H1 (cell line): ENCODE measurements at regions not wholly inside any gene's neighbourhood (a gene's known extent, or its start where the extent isn't known, plus 50 kb on each side); places are given as distances from the start of the nearest gene placed in this dataset.
A peak's percentile ranks its signal among the peaks of the same experiment; 100 is the strongest.

Experiments used
- CTCF ChIA-PET: fragments of 300-600 bp; sonication (Branson Sonifier 250); formaldehyde crosslinking; loops from one replicate; lab custom pipeline; 2021; ENCODE audit not compliant: partially characterized antibody; lab: Charles Lee
- POLR2A ChIA-PET: fragments of 300-600 bp; sonication (Branson Sonifier 250); formaldehyde crosslinking; loops from one replicate; lab custom pipeline; 2021; ENCODE audit warnings: inconsistent platforms; ENCODE audit not compliant: partially characterized antibody; lab: Charles Lee
- DNase-seq, 2 experiments: peaks; one replicate each; pipeline versions ENCODE4 v3.0.0 to v3.0.0-alpha.2; 2010 to 2022; ENCODE audit warnings: low spot score in 2 of 2, low read depth in 1 of 2, mixed read lengths in 1 of 2
- FAIRE-seq: peaks from 2 replicates; lab custom pipeline; 2011; peaks lifted over from hg19 to GRCh38; lab: Jason Lieb, UNC
- H2AFZ ChIP-seq: 2 replicates; pipeline ENCODE4 v1.8.1; 2012; ENCODE audit warnings: low read length, inconsistent platforms
- H2AK5ac ChIP-seq: 2 replicates; pipeline ENCODE4 v1.6.1; 2013; ENCODE audit warnings: low read depth, low read length
- H2BK120ac ChIP-seq: replicated peaks from 2 replicates; pipeline ENCODE3; 2013; ENCODE audit warnings: low read depth, low read length, inconsistent platforms
- H2BK12ac ChIP-seq: 2 replicates; pipeline ENCODE4 v1.6.1; 2013; ENCODE audit warnings: low read depth, low read length
- H2BK15ac ChIP-seq: 2 replicates; pipeline ENCODE4 v1.6.1; 2013; ENCODE audit warnings: low read length
- H2BK20ac ChIP-seq: 2 replicates; pipeline ENCODE4 v1.6.1; 2013; ENCODE audit warnings: low read length
- H2BK5ac ChIP-seq: 2 replicates; pipeline ENCODE4 v1.6.1; 2013; ENCODE audit warnings: low read depth, low read length
- H3K14ac ChIP-seq: 2 replicates; pipeline ENCODE4 v1.6.1; 2013; ENCODE audit warnings: inconsistent platforms; ENCODE audit not compliant: insufficient read length
- H3K18ac ChIP-seq: 2 replicates; pipeline ENCODE4 v1.6.1; 2013; ENCODE audit warnings: low read length; ENCODE audit errors: extremely low read depth
- H3K23ac ChIP-seq: 2 replicates; pipeline ENCODE4 v1.6.1; 2013; ENCODE audit warnings: inconsistent platforms; ENCODE audit not compliant: insufficient read length
- H3K23me2 ChIP-seq: 2 replicates; pipeline ENCODE4 v1.6.1; 2013; ENCODE audit warnings: low read depth, low read length
- H3K27ac ChIP-seq: 2 replicates; pipeline ENCODE4 v1.6.1; 2011; ENCODE audit warnings: low read depth, low read length, inconsistent platforms
- H3K27me3 ChIP-seq, 4 experiments: replicated peaks in 1 of 4; 1 replicate in 1 of 4; 2 replicates in 3 of 4; pipeline versions ENCODE4 v1.6.1 to v1.8.1; 2011 to 2013; ENCODE audit warnings: low read length in 3 of 4, mild to moderate bottlenecking in 3 of 4, inconsistent platforms in 2 of 4, mixed read lengths in 2 of 4, moderate library complexity in 1 of 4; ENCODE audit not compliant: control insufficient read depth in 3 of 4, insufficient read depth in 3 of 4; ENCODE audit errors: extremely low read depth in 1 of 4
- H3K36me3 ChIP-seq, 4 experiments: 2 replicates each; pipeline versions ENCODE4 v1.6.1 to v1.8.1; 2011 to 2013; ENCODE audit warnings: mild to moderate bottlenecking in 4 of 4, low read length in 3 of 4, moderate library complexity in 2 of 4, control low read depth in 1 of 4, inconsistent platforms in 1 of 4; ENCODE audit not compliant: insufficient read depth in 4 of 4, control insufficient read depth in 2 of 4
- H3K4ac ChIP-seq: replicated peaks from 2 replicates; pipeline ENCODE3; 2013; ENCODE audit warnings: low read length, low read depth, mixed read lengths, inconsistent platforms; ENCODE audit not compliant: insufficient read length
- H3K4me1 ChIP-seq, 4 experiments: replicated peaks in 1 of 4; 1 replicate in 1 of 4; 2 replicates in 3 of 4; pipeline versions ENCODE4 v1.6.1 to v1.8.1; 2011 to 2013; ENCODE audit warnings: low read length in 3 of 4, inconsistent platforms in 2 of 4, mixed read lengths in 1 of 4; ENCODE audit not compliant: insufficient read depth in 4 of 4, control insufficient read depth in 3 of 4
- H3K4me2 ChIP-seq, 2 experiments: 2 replicates each; pipeline versions ENCODE4 v1.6.1 to v1.8.1; 2011 to 2013; ENCODE audit warnings: low read depth in 2 of 2, low read length in 2 of 2, control low read depth in 1 of 2, inconsistent platforms in 1 of 2, mild to moderate bottlenecking in 1 of 2; ENCODE audit not compliant: insufficient read depth in 1 of 2
- H3K4me3 ChIP-seq, 4 experiments: fragments of 200-600, 300-600 bp in 1 of 4; sonication (generic), shearing (Covaris generic), sonication (Bioruptor Twin) in 1 of 4; 2 replicates each; pipeline versions ENCODE4 v1.5.1 to v1.8.1; 2011 to 2016; ENCODE audit warnings: low read length in 4 of 4, low read depth in 3 of 4, control low read depth in 2 of 4, inconsistent platforms in 2 of 4, mild to moderate bottlenecking in 2 of 4, mixed read lengths in 1 of 4, moderate library complexity in 1 of 4; ENCODE audit not compliant: insufficient read depth in 2 of 4; ENCODE audit errors: extremely low read depth in 1 of 4
- H3K56ac ChIP-seq: replicated peaks from 2 replicates; pipeline ENCODE3; 2013; ENCODE audit warnings: low read depth, mild to moderate bottlenecking, mixed read lengths, low read length, inconsistent platforms; ENCODE audit not compliant: insufficient read length
- H3K79me1 ChIP-seq: 2 replicates; pipeline ENCODE4 v1.6.1; 2013; ENCODE audit warnings: low read depth, low read length, control low read depth
- H3K79me2 ChIP-seq, 2 experiments: 2 replicates each; pipeline versions ENCODE4 v1.6.1 to v1.8.1; 2012 to 2013; ENCODE audit warnings: low read length in 2 of 2, mild to moderate bottlenecking in 2 of 2, inconsistent platforms in 1 of 2; ENCODE audit not compliant: insufficient read depth in 2 of 2, control insufficient read depth in 1 of 2
- H3K9ac ChIP-seq, 4 experiments: replicated peaks in 1 of 4; 1 replicate in 1 of 4; 2 replicates in 3 of 4; pipeline versions ENCODE4 v1.6.1 to v1.8.1; 2011 to 2013; ENCODE audit warnings: low read depth in 3 of 4, low read length in 3 of 4, control low read depth in 2 of 4, mild to moderate bottlenecking in 2 of 4, moderate library complexity in 2 of 4, inconsistent platforms in 1 of 4; ENCODE audit errors: extremely low read depth in 1 of 4
- H3K9me3 ChIP-seq, 2 experiments: 2 replicates each; pipeline versions ENCODE4 v1.6.1 to v1.8.1; 2012 to 2013; ENCODE audit warnings: mild to moderate bottlenecking in 2 of 2, moderate library complexity in 2 of 2, control low read depth in 1 of 2, inconsistent platforms in 1 of 2, low read depth in 1 of 2, low read length in 1 of 2, mixed read lengths in 1 of 2; ENCODE audit not compliant: insufficient read depth in 2 of 2
- H4K20me1 ChIP-seq, 2 experiments: replicated peaks in 1 of 2; 2 replicates each; pipeline versions ENCODE3 to v1.8.1; 2011 to 2013; ENCODE audit warnings: inconsistent platforms in 2 of 2, low read length in 2 of 2, mild to moderate bottlenecking in 1 of 2; ENCODE audit not compliant: insufficient read depth in 2 of 2, control insufficient read depth in 1 of 2
- H4K5ac ChIP-seq: 2 replicates; pipeline ENCODE4 v1.6.1; 2013; ENCODE audit warnings: low read length, low read depth, mixed read lengths, inconsistent platforms; ENCODE audit not compliant: insufficient read length
- H4K8ac ChIP-seq: 2 replicates; pipeline ENCODE4 v1.8.0; 2013; ENCODE audit warnings: mild to moderate bottlenecking, moderate library complexity, low read length, inconsistent platforms; ENCODE audit not compliant: insufficient read depth; ENCODE audit errors: extremely low read depth
- H4K91ac ChIP-seq: replicated peaks from 2 replicates; pipeline ENCODE3; 2013; ENCODE audit warnings: low read length, mixed read lengths, inconsistent platforms; ENCODE audit not compliant: insufficient read length
- ATF3 ChIP-seq: IDR thresholded peaks from 2 replicates; pipeline ENCODE4 v1.6.1; 2011; ENCODE audit warnings: low read depth, mild to moderate bottlenecking, low read length; ENCODE audit not compliant: insufficient read depth
- GABPA ChIP-seq: IDR thresholded peaks from 2 replicates; pipeline ENCODE4 v1.6.1; 2011; ENCODE audit warnings: mild to moderate bottlenecking, low read length, moderate library complexity, borderline replicate concordance; ENCODE audit not compliant: insufficient read depth
- HDAC6 ChIP-seq: IDR thresholded peaks from one replicate; pipeline ENCODE4 v1.7.1; 2012; ENCODE audit warnings: low read depth, mild to moderate bottlenecking, inconsistent platforms, low read length, moderate library complexity
- MAFK ChIP-seq: IDR thresholded peaks from 2 replicates; pipeline ENCODE4 v1.6.1; 2012; ENCODE audit warnings: low read depth, mild to moderate bottlenecking, improper control_type of control experiment, low read length
- POLR2AphosphoS5 ChIP-seq: IDR thresholded peaks from 2 replicates; pipeline ENCODE4 v1.6.1; 2011; ENCODE audit warnings: low read depth, low read length
- POU5F1 ChIP-seq: IDR thresholded peaks from 2 replicates; pipeline ENCODE4 v1.6.1; 2011; ENCODE audit warnings: low read depth, mild to moderate bottlenecking, low read length, moderate library complexity
- RBBP5 ChIP-seq: IDR thresholded peaks from 2 replicates; pipeline ENCODE4 v1.7.1; 2012; ENCODE audit warnings: low read depth, mild to moderate bottlenecking, inconsistent platforms, low read length, moderate library complexity, borderline replicate concordance
- SIRT6 ChIP-seq: IDR thresholded peaks from one replicate; pipeline ENCODE4 v1.7.1; 2012; ENCODE audit warnings: low read length, inconsistent platforms
- SP2 ChIP-seq: IDR thresholded peaks from 2 replicates; pipeline ENCODE4 v1.6.1; 2012; ENCODE audit warnings: mild to moderate bottlenecking, low read length, inconsistent platforms
- SP4 ChIP-seq: IDR thresholded peaks from 2 replicates; pipeline ENCODE4 v1.6.1; 2012; ENCODE audit warnings: low read length, inconsistent platforms
- TAF1 ChIP-seq: IDR thresholded peaks from 2 replicates; pipeline ENCODE4 v1.6.1; 2011; ENCODE audit warnings: mild to moderate bottlenecking, low read depth, low read length
- WGBS, 2 experiments: shearing (Covaris generic) in 1 of 2; methylation state at CpG; one replicate each; pipeline versions ENCODE4 v1.1.6 to v1.1.7; 2013 to 2015; ENCODE audit warnings: low lambda C conversion rate in 2 of 2, mixed read lengths in 2 of 2, inconsistent platforms in 1 of 2, low coverage in 1 of 2, missing lambda C conversion rate in 1 of 2; ENCODE audit not compliant: insufficient replicate concordance in 2 of 2, insufficient coverage in 1 of 2, insufficient read length in 1 of 2; ENCODE audit errors: extremely low coverage in 1 of 2, missing lambda C conversion rate in 1 of 2; 5-methylcytosine and 5-hydroxymethylcytosine counted together
- TF ChIP-seq, protein P1 (sequence below): IDR thresholded peaks from 2 replicates; pipeline ENCODE4 v1.6.1; 2012; ENCODE audit warnings: inconsistent platforms

- H4K91ac ChIP-seq: no peak overlapping the region
- H2BK15ac ChIP-seq: no peak overlapping the region
- no peak overlapping the region for H3K4me3 ChIP-seq
- FAIRE-seq (no peak), DNase-seq (no peak)
- ChIA-PET POLR2A (interaction anchor here (0.7 to 1.7 kb wide), 4 partner anchors 15 to 250 kb away, joined by 3 to 4 read pairs (median 3); no protein-coding TSS in a partner anchor), CTCF (interaction anchor here (1.1 kb wide), 1 partner anchor 85 kb away, joined by 3 read pairs; no protein-coding TSS in a partner anchor)
- H3K27ac ChIP-seq: no peak overlapping the region
- no peak overlapping the region for H2AK5ac ChIP-seq
- H3K4me2 ChIP-seq: no peak overlapping the region
- no peak overlapping the region for H3K9ac ChIP-seq
- H4K8ac ChIP-seq: peak overlapping the region; percentile 71; the same call in 1 of the 2 replicates
- H2BK5ac ChIP-seq: no peak overlapping the region; the same call in 1 of the 2 replicates
- no peak overlapping the region for H3K23ac ChIP-seq
- H3K79me2 ChIP-seq: no peaks in the 10 kb centered on the region
- H3K4ac ChIP-seq: no peak overlapping the region
- H4K5ac ChIP-seq: no peak overlapping the region
- H3K4me1 ChIP-seq: no peaks in the 10 kb centered on the region
- no peaks in the 10 kb centered on the region for H3K23me2 ChIP-seq
- H2BK120ac ChIP-seq: peak overlapping the region; percentile 43
- 0 out of 2 replicates have a peak overlapping the region, but pooled peaks have one; percentile 14 for H2BK12ac ChIP-seq
- no peak overlapping the region for H3K56ac ChIP-seq
- WGBS, 2 experiments: 94% methylated on average over 9 of the region's 9 CpGs; no CpG with 5 or more reads in 1 of the 2 experiments
- no peaks in the 10 kb centered on the region for H4K20me1 ChIP-seq
- H3K9me3 ChIP-seq: no peaks in the 10 kb centered on the region
- H3K36me3 ChIP-seq: no peaks in the 10 kb centered on the region
- no peaks in the 10 kb centered on the region for H3K27me3 ChIP-seq
- peak overlapping the region; percentile 61; the same call in 1 of the 2 replicates for H2BK20ac ChIP-seq
- peak overlapping the region; percentile 6; the same call in 1 of the 2 replicates for H3K18ac ChIP-seq
- H3K14ac ChIP-seq: no peak overlapping the region
- H2AFZ ChIP-seq: peak overlapping the region; percentile 59; the same call in 1 of the 2 replicates
- H3K79me1 ChIP-seq: no peaks in the 10 kb centered on the region
- TF ChIP-seq POU5F1 (no peak), SIRT6 (no peak), SP2 (no peak), TAF1 (no peak), SP4 (no peak), POLR2AphosphoS5 (no peak), RBBP5 (no peak), MAFK (no peak), ATF3 (no peak), GABPA (no peak), HDAC6 (no peak)
- TF ChIP-seq, protein P1, sequence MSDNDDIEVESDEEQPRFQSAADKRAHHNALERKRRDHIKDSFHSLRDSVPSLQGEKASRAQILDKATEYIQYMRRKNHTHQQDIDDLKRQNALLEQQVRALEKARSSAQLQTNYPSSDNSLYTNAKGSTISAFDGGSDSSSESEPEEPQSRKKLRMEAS: no peak
These were observed 109.2 kb downstream of the ZNF486 start for GRCh38 chr19:20276011-20276731.
